WTC11 (cell line): ENCODE measurements at regions not wholly inside any gene's neighbourhood (a gene's known extent, or its start where the extent isn't known, plus 50 kb on each side); places are given as distances from the start of the nearest gene placed in this dataset.

Source experiments
- ATF3 ChIP-seq: sonication (generic); formaldehyde crosslinking; conservative IDR thresholded peaks from 2 replicates; pipeline ENCODE4 v1.8.1; 2022; ENCODE audit warnings: mild to moderate bottlenecking, missing genetic modification reagents
- CREB1 ChIP-seq: sonication (generic); formaldehyde crosslinking; IDR thresholded peaks from 2 replicates; pipeline ENCODE4 v1.8.0; 2023; ENCODE audit warnings: mild to moderate bottlenecking, missing genetic modification reagents
- CTCF ChIP-seq: fragments of 200-600 bp; IDR thresholded peaks from 2 replicates; pipeline ENCODE4 v1.8.0; 2022; ENCODE audit warnings: antibody characterized with exemption
- ELF4 ChIP-seq: sonication (generic); formaldehyde crosslinking; IDR thresholded peaks from 2 replicates; pipeline ENCODE4 v1.8.1; 2022; ENCODE audit warnings: low read depth, mild to moderate bottlenecking, moderate library complexity, missing genetic modification reagents
- ESRRA ChIP-seq: sonication (generic); formaldehyde crosslinking; IDR thresholded peaks from 2 replicates; pipeline ENCODE4 v1.8.1; 2022; ENCODE audit warnings: mild to moderate bottlenecking, missing genetic modification reagents, borderline replicate concordance
- NFYB ChIP-seq: sonication (generic); formaldehyde crosslinking; conservative IDR thresholded peaks from 2 replicates; pipeline ENCODE4 v1.8.0; 2022; ENCODE audit warnings: low read depth, missing genetic modification reagents
- NR3C1 ChIP-seq: sonication (generic); formaldehyde crosslinking; conservative IDR thresholded peaks from 2 replicates; pipeline ENCODE4 v1.8.1; 2023; ENCODE audit warnings: low read depth, mild to moderate bottlenecking, missing genetic modification reagents
- PRDM15 ChIP-seq: sonication (generic); formaldehyde crosslinking; IDR thresholded peaks from 2 replicates; pipeline ENCODE4 v1.8.0; 2022; ENCODE audit warnings: missing genetic modification reagents
- SMAD3 ChIP-seq: sonication (generic); formaldehyde crosslinking; IDR thresholded peaks from 2 replicates; pipeline ENCODE4 v1.8.0; 2022; ENCODE audit warnings: missing genetic modification reagents, mild to moderate bottlenecking, borderline replicate concordance
- TEAD1 ChIP-seq: sonication (generic); formaldehyde crosslinking; IDR thresholded peaks from 2 replicates; pipeline ENCODE4 v1.8.0; 2022; ENCODE audit warnings: mild to moderate bottlenecking, missing genetic modification reagents
- TF ChIP-seq, protein P1 (sequence below): sonication (generic); formaldehyde crosslinking; IDR thresholded peaks from 2 replicates; pipeline ENCODE4 v1.8.1; 2022; ENCODE audit warnings: mild to moderate bottlenecking, missing genetic modification reagents, moderate library complexity, borderline replicate concordance

- TF ChIP-seq CTCF (no peak), ESRRA (CRISPR knock-in tag) (no peak), ATF3 (CRISPR knock-in tag) (no peak), SMAD3 (CRISPR knock-in tag) (no peak), ELF4 (no peak), TEAD1 (no peak), NR3C1 (CRISPR knock-in tag) (no peak), NFYB (CRISPR knock-in tag) (no peak), PRDM15 (CRISPR knock-in tag) (no peak), CREB1 (CRISPR knock-in tag) (no peak)
- TF ChIP-seq, protein P1, sequence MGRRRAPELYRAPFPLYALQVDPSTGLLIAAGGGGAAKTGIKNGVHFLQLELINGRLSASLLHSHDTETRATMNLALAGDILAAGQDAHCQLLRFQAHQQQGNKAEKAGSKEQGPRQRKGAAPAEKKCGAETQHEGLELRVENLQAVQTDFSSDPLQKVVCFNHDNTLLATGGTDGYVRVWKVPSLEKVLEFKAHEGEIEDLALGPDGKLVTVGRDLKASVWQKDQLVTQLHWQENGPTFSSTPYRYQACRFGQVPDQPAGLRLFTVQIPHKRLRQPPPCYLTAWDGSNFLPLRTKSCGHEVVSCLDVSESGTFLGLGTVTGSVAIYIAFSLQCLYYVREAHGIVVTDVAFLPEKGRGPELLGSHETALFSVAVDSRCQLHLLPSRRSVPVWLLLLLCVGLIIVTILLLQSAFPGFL (CRISPR knock-in tag), result no peak
These were observed 279.2 kb downstream of the QDPR start for GRCh38 chr4:17232566-17233253.
